Body of pancreas (tissue), 4 donors: ENCODE measurements at regions not wholly inside any gene's neighbourhood (a gene's known extent, or its start where the extent isn't known, plus 50 kb on each side); places are given as distances from the start of the nearest gene placed in this dataset.

ENCODE experiments used
- CTCF ChIP-seq, 7 experiments: fragments of 450-650 bp in 4 of 7; fragments of 200-600 bp in 3 of 7; sonication (generic) in 3 of 7; IDR thresholded peaks; one replicate each; pipeline ENCODE4 v1.5.1; 2016 to 2019; ENCODE audit warnings: antibody characterized with exemption in 7 of 7
- POLR2A ChIP-seq, 3 donors: fragments of 450-650 bp; IDR thresholded peaks; one replicate each; pipeline ENCODE4 v1.6.1; 2016; ENCODE audit warnings: antibody characterized with exemption in 3 of 3, mild to moderate bottlenecking in 2 of 3

- TF ChIP-seq CTCF (IDR thresholded peaks at IDR 0.05) (no peak), POLR2A (IDR thresholded peaks at IDR 0.05) (no peak)
Observed at GRCh38 chrX:121256647-121257046, 209.2 kb downstream of the GLUD2 start.
